ENCODE measurements at regions not wholly inside any gene's neighbourhood (a gene's known extent, or its start where the extent isn't known, plus 50 kb on each side); places are given as distances from the start of the nearest gene placed in this dataset.

- DNase-seq: no peak
Observed at GRCh38 chr9:23194281-23194680, 631.8 kb downstream of the ELAVL2 start.

GRCh38 chr9:23215688-23216087 lies 610.4 kb downstream of the ELAVL2 start:
- no peak for DNase-seq

- DNase-seq: no peak
Observed at GRCh38 chr9:23219471-23219870, 606.6 kb downstream of the ELAVL2 start.

- DNase-seq: no peak
Observed at GRCh38 chr9:23220171-23220570, 605.9 kb downstream of the ELAVL2 start.

- DNase-seq: no peak
Observed at GRCh38 chr9:23220957-23221356, 605.1 kb downstream of the ELAVL2 start.

GRCh38 chr9:23229890-23230317 lies 596.1 kb downstream of the ELAVL2 start:
- DNase-seq: no peak

- no peak for DNase-seq
Observed at GRCh38 chr9:23232831-23233230, 593.2 kb downstream of the ELAVL2 start.

- no peak for DNase-seq
Observed at GRCh38 chr9:23243523-23243922, 582.5 kb downstream of the ELAVL2 start.

GRCh38 chr9:23245067-23245466 lies 581.0 kb downstream of the ELAVL2 start:
- no peak for DNase-seq

GRCh38 chr9:23254404-23255184 lies 571.4 kb downstream of the ELAVL2 start:
- no peak for DNase-seq

- DNase-seq: no peak
Observed at GRCh38 chr9:23255346-23255745, 570.7 kb downstream of the ELAVL2 start.

- DNase-seq: no peak
Observed at GRCh38 chr9:23258569-23258968, 567.5 kb downstream of the ELAVL2 start.

- no peak for DNase-seq
Observed at GRCh38 chr9:23278561-23278960, 547.5 kb downstream of the ELAVL2 start.

- DNase-seq: no peak
Observed at GRCh38 chr9:23287390-23287789, 538.6 kb downstream of the ELAVL2 start.

- no peak for DNase-seq
Observed at GRCh38 chr9:23288545-23288944, 537.5 kb downstream of the ELAVL2 start.

- no peak for DNase-seq
Observed at GRCh38 chr9:23290973-23291372, 535.1 kb downstream of the ELAVL2 start.

- no peak for DNase-seq
Observed at GRCh38 chr9:23302281-23302680, 523.8 kb downstream of the ELAVL2 start.

- DNase-seq: no peak
Observed at GRCh38 chr9:23306731-23307130, 519.3 kb downstream of the ELAVL2 start.

- no peak for DNase-seq
Observed at GRCh38 chr9:23307731-23308513, 518.1 kb downstream of the ELAVL2 start.

GRCh38 chr9:23309800-23310199 lies 516.2 kb downstream of the ELAVL2 start:
- no peak for DNase-seq

- DNase-seq: no peak
Observed at GRCh38 chr9:23314247-23314646, 511.8 kb downstream of the ELAVL2 start.

GRCh38 chr9:23319092-23319491 lies 506.9 kb downstream of the ELAVL2 start:
- DNase-seq: no peak

GRCh38 chr9:23321049-23321448 lies 505.0 kb downstream of the ELAVL2 start:
- no peak for DNase-seq

GRCh38 chr9:23322392-23322791 lies 503.6 kb downstream of the ELAVL2 start:
- no peak for DNase-seq

All from CD4-positive, alpha-beta T cell treated with Interleukin-4 for 1 hour (primary cell).